HG03571 (cell line): ENCODE measurements at regions not wholly inside any gene's neighbourhood (a gene's known extent, or its start where the extent isn't known, plus 50 kb on each side); places are given as distances from the start of the nearest gene placed in this dataset.

Experiments
- ATAC-seq: cut with Tn5 transposase; IDR thresholded peaks from one replicate; pipeline ENCODE4 v1.9.1; 2021; ENCODE audit not compliant: unreplicated experiment

GRCh38 chr15:93182703-93183205 lies 93.7 kb upstream of the RGMA start:
- ATAC-seq, result no peak

- ATAC-seq, result no peak
These were observed 91.6 kb upstream of the RGMA start for GRCh38 chr15:93180656-93181055.

- ATAC-seq, result no peak
These were observed 91.1 kb upstream of the RGMA start for GRCh38 chr15:93180128-93180527.

GRCh38 chr15:93179700-93180102 lies 90.7 kb upstream of the RGMA start:
- ATAC-seq, result no peak

GRCh38 chr15:93179072-93179471 lies 90.1 kb upstream of the RGMA start:
- ATAC-seq, result no peak

GRCh38 chr15:93178371-93178770 lies 89.4 kb upstream of the RGMA start:
- ATAC-seq, result no peak

- no peak for ATAC-seq
These were observed 87.1 kb upstream of the RGMA start for GRCh38 chr15:93176065-93176464.

GRCh38 chr15:93174836-93175235 lies 85.8 kb upstream of the RGMA start:
- no peak for ATAC-seq

GRCh38 chr15:93173369-93173768 lies 84.4 kb upstream of the RGMA start:
- ATAC-seq, result no peak

- no peak for ATAC-seq
These were observed 82.5 kb upstream of the RGMA start for GRCh38 chr15:93171476-93171875.

- ATAC-seq, result no peak
These were observed 81.3 kb upstream of the RGMA start for GRCh38 chr15:93170329-93170728.

- no peak for ATAC-seq
These were observed 79.9 kb upstream of the RGMA start for GRCh38 chr15:93168910-93169309.

- ATAC-seq, result no peak
These were observed 78.3 kb upstream of the RGMA start for GRCh38 chr15:93167291-93167690.

- no peak for ATAC-seq
These were observed 77.7 kb upstream of the RGMA start for GRCh38 chr15:93166675-93167074.

- no peak for ATAC-seq
These were observed 76.9 kb upstream of the RGMA start for GRCh38 chr15:93165734-93166470.

GRCh38 chr15:93164409-93164808 lies 75.4 kb upstream of the RGMA start:
- ATAC-seq, result no peak

- ATAC-seq, result no peak
These were observed 73.5 kb upstream of the RGMA start for GRCh38 chr15:93162560-93162959.

- no peak for ATAC-seq
These were observed 70.9 kb upstream of the RGMA start for GRCh38 chr15:93159930-93160329.

GRCh38 chr15:93158097-93158900 lies 69.3 kb upstream of the RGMA start:
- ATAC-seq, result no peak

- ATAC-seq, result no peak
These were observed 65.7 kb upstream of the RGMA start for GRCh38 chr15:93154666-93155065.

- no peak for ATAC-seq
These were observed 63.9 kb upstream of the RGMA start for GRCh38 chr15:93152951-93153350.

GRCh38 chr15:93152360-93152759 lies 63.3 kb upstream of the RGMA start:
- ATAC-seq, result no peak
